A673 (cell line): ENCODE measurements at regions not wholly inside any gene's neighbourhood (a gene's known extent, or its start where the extent isn't known, plus 50 kb on each side); places are given as distances from the start of the nearest gene placed in this dataset.

ENCODE experiments used
- BruUV-seq: library from RNA; stranded (reverse); fragments of 400-500 nt; replicated peaks from 2 replicates; lab custom pipeline; 2021; lab: Mats Ljungman, UMichigan
- CTCF ChIA-PET: fragments of 300-600 bp; sonication (Branson Sonifier 250); formaldehyde crosslinking; loops from one replicate; lab custom pipeline; 2022; ENCODE audit warnings: antibody characterized with exemption; lab: Charles Lee
- POLR2A ChIA-PET: fragments of 300-600 bp; sonication (Branson Sonifier 250); formaldehyde crosslinking; loops from one replicate; lab custom pipeline; 2022; ENCODE audit warnings: antibody characterized with exemption; ENCODE audit not compliant: low non-redundant PET; lab: Charles Lee
- DNase-seq: peaks from one replicate; pipeline ENCODE4 v3.0.0-alpha.2; 2015; ENCODE audit warnings: low spot score
- H3K27ac ChIP-seq: fragments of 200-600 bp; sonication (generic); 2 replicates; pipeline ENCODE4 v1.5.1; 2016; ENCODE audit warnings: mixed run types, low read depth, mild to moderate bottlenecking, mixed read lengths, antibody characterized with exemption, low read length; ENCODE audit not compliant: poor library complexity, severe bottlenecking
- H3K27me3 ChIP-seq: fragments of 200-600 bp; sonication (generic); replicated peaks from 2 replicates; pipeline ENCODE4 v1.6.1; 2017; ENCODE audit warnings: mixed run types, low read depth, mild to moderate bottlenecking, mixed read lengths, antibody characterized with exemption, low read length; ENCODE audit not compliant: insufficient read depth, poor library complexity
- H3K36me3 ChIP-seq: fragments of 200-600 bp; sonication (generic); 2 replicates; pipeline ENCODE4 v1.6.1; 2016; ENCODE audit warnings: mixed run types, mild to moderate bottlenecking, mixed read lengths, antibody characterized with exemption, low read length; ENCODE audit not compliant: insufficient read depth, poor library complexity, severe bottlenecking
- H3K4me1 ChIP-seq: fragments of 200-600 bp; sonication (generic); 2 replicates; pipeline ENCODE4 v1.6.1; 2017; ENCODE audit warnings: mixed run types, mild to moderate bottlenecking, mixed read lengths, antibody characterized with exemption, low read length; ENCODE audit not compliant: insufficient read depth, poor library complexity, severe bottlenecking
- H3K4me3 ChIP-seq: fragments of 200-600 bp; sonication (generic); 2 replicates; pipeline ENCODE4 v1.5.1; 2016; ENCODE audit warnings: low read depth, mixed run types, mild to moderate bottlenecking, mixed read lengths, low read length; ENCODE audit not compliant: poor library complexity, severe bottlenecking
- H3K9me3 ChIP-seq: fragments of 200-600 bp; sonication (generic); 2 replicates; pipeline ENCODE4 v1.6.1; 2016; ENCODE audit warnings: mixed run types, low read depth, mild to moderate bottlenecking, mixed read lengths, antibody characterized with exemption, low read length; ENCODE audit not compliant: poor library complexity, severe bottlenecking
- EZH2 ChIP-seq: fragments of 200-600 bp; sonication (generic); IDR thresholded peaks from 2 replicates; pipeline ENCODE4 v1.6.1; 2017; ENCODE audit warnings: borderline replicate concordance, low read depth, mild to moderate bottlenecking, mixed read lengths, antibody characterized with exemption, low read length; ENCODE audit not compliant: poor library complexity, severe bottlenecking
- intact Hi-C: fragments of 100-400 bp; cut with micrococcal nuclease; formaldehyde crosslinking; loops from one replicate; pipeline ENCODE4 v1.10.0; 2022; ENCODE audit not compliant: unreplicated experiment
- TF ChIP-seq, protein P1 (sequence below): fragments of 300-800, 200-600 bp; sonication (generic); conservative IDR thresholded peaks from 2 replicates; pipeline ENCODE4 v1.5.1; 2017; ENCODE audit warnings: low read depth, mild to moderate bottlenecking, antibody characterized with exemption, low read length, moderate library complexity, mixed read lengths

DNA sequence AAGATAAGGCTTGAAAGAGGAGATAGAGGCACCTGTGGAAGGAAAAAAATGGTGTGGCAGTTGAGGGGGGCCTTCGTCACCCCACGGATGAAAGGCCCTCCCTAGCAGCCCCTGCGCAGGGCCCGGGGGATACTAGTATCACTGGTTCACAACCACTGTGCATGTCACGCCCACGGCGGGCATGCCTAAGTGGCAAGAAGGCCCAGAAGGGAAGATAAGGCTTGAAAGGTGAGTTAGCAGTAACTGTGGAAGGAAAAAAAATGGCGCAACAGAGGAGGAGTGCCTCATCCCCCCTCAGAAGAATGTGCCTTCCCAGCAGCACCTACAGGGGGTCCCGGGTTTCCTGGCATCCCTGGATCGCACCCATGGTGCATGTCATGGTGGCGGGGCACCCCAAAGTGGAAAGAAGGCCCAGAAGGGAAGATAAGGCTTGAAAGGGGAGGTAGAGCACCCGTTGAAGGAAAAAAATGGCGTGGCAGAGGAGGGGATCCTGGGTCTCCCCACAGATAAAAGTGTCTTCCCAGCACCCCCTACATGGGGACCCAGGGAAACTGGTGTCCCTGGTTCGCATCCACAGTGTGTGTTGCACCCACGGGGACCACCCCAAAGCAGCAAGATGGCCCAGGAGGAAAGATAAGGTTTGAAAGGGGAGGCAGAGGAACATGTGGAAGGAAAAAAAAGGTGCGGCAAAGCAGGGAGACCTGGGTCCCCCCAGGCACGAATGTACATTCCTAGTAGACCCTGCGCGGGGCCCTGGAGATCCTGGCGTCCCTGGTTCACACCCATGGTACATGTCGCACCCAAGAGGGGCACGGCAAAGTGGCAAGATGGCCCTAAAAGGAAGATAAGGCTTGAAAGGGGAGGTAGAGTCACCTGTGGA, 279.2 kb downstream of the ALG10 start:
- BruUV-seq: no TSS peak
- ChIA-PET POLR2A (no interaction called here), CTCF (no interaction called here)
- no peak for TF ChIP-seq EZH2
- TF ChIP-seq, protein P1, sequence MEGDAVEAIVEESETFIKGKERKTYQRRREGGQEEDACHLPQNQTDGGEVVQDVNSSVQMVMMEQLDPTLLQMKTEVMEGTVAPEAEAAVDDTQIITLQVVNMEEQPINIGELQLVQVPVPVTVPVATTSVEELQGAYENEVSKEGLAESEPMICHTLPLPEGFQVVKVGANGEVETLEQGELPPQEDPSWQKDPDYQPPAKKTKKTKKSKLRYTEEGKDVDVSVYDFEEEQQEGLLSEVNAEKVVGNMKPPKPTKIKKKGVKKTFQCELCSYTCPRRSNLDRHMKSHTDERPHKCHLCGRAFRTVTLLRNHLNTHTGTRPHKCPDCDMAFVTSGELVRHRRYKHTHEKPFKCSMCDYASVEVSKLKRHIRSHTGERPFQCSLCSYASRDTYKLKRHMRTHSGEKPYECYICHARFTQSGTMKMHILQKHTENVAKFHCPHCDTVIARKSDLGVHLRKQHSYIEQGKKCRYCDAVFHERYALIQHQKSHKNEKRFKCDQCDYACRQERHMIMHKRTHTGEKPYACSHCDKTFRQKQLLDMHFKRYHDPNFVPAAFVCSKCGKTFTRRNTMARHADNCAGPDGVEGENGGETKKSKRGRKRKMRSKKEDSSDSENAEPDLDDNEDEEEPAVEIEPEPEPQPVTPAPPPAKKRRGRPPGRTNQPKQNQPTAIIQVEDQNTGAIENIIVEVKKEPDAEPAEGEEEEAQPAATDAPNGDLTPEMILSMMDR: no peak
- DNase-seq: no peak
- no peaks in the 10 kb centered on the region for H3K36me3 ChIP-seq
- H3K4me3 ChIP-seq: no peak overlapping the region
- peaks cover 46% of the 10 kb centered on the region for H3K9me3 ChIP-seq
- H3K27ac ChIP-seq: no peak overlapping the region
- intact Hi-C loops: no loop called here
- H3K27me3 ChIP-seq: no peaks in the 10 kb centered on the region
- H3K4me1 ChIP-seq: no peaks in the 10 kb centered on the region

DNA sequence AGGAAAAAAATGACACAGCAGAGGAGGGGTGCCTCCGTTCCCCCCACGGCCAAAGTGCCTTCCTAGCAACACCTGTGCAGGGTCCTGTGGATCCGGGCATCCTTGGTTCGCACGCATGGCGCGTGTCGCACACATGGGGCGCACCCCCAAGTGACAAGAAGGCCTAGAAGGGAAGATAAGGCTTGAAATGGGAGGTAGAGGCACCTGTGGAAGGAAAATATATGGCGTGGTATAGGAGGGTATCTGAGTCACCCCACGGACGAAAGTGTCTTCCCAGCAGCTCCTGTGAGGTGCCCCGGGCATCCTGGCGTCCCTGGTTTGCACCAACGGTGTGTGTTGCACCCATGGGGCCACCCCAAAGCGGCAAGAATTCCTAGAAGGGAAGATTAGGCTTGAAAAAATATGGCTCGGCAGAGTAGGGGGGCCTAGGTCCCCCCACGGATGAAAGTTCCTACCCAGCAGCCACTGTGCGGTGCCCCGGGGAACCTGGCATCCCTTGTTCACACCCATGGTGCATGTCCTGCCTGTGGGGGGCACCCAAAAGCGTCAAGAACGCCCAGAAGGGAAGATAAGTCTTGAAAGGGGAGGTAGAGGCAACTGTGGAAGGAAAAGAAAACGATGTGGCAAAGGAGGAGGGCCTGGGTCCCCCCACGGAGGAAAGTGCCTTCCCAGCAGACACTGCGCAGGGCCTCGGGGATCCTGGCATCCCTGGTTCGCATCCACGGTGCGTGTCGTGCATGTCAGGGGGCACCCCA, 280.0 kb downstream of the ALG10 start:
- TF ChIP-seq EZH2: no peak
- TF ChIP-seq, protein P1: no peak
- Histone ChIP-seq H3K27me3 (no peaks in the 10 kb centered on the region), H3K27ac (no peak overlapping the region), H3K36me3 (no peaks in the 10 kb centered on the region), H3K4me3 (no peak overlapping the region), H3K9me3 (peaks cover 50% of the 10 kb centered on the region), H3K4me1 (no peaks in the 10 kb centered on the region)
- no peak for DNase-seq
- intact Hi-C loops: no loop called here
- no TSS peak for BruUV-seq
- ChIA-PET POLR2A (no interaction called here), CTCF (no interaction called here)

DNA sequence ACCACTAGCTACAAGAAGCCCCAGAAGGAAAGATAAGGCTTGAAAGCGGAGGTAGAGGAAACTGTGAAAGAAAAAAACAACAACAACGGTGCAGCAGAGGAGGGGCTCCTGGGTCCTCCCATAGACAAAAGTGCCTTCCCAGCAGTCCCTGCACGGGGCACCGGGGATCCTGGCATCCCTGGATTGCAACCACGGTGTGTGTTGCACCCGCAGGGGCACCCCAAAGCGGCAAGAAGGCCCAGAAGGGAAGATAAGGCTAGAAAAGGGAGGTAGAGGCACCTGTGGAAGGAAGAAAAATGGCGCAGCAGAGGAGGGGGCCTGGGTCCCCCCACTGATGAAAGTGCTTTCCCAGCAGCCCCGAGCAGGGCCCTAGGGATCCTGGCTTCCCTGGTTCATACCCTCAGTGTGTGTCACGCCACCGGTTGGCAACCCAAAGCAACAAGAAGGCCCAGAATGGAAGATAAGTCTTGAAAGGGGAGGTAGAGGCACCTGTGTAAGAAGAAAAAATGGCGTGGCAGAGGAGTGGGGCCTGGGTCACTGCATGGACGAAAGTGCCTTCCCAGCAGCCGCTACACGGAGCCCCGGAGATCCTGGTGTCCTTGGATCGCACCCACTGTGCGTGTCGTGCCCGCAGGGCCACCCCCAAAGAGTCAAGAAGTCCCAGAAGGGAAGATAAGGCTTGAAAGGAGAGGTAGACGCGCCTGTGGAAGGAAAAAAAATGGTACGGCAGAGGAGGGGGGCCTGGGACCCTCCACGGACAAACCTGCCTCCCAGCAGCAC, 281.0 kb downstream of the ALG10 start:
- H3K4me1 ChIP-seq: no peaks in the 10 kb centered on the region
- H3K4me3 ChIP-seq: no peak overlapping the region
- POLR2A ChIA-PET: no interaction called here
- intact Hi-C loops: no loop called here
- no TSS peak for BruUV-seq
- no peak for TF ChIP-seq EZH2
- TF ChIP-seq, protein P1: no peak
- H3K27me3 ChIP-seq: no peaks in the 10 kb centered on the region
- H3K36me3 ChIP-seq: no peaks in the 10 kb centered on the region
- no peak overlapping the region for H3K27ac ChIP-seq
- peaks cover 45% of the 10 kb centered on the region for H3K9me3 ChIP-seq
- CTCF ChIA-PET: no interaction called here
- no peak for DNase-seq
